ENCODE measurements at regions not wholly inside any gene's neighbourhood (a gene's known extent, or its start where the extent isn't known, plus 50 kb on each side); places are given as distances from the start of the nearest gene placed in this dataset.

- DNase-seq (peak; percentile 28), ATAC-seq (peak; percentile 39)
- H3K9me3 Mint-ChIP-seq, result peaks cover 5% of the 10 kb centered on the region
- no peaks in the 10 kb centered on the region for H3K36me3 Mint-ChIP-seq (ENCODE audit: low read depth)
- no peaks in the 10 kb centered on the region for H3K4me1 Mint-ChIP-seq (ENCODE audit: low read depth)
- ChIA-PET POLR2A (no interaction called here), CTCF (no interaction called here)
- no peak overlapping the region for H3K4me3 Mint-ChIP-seq
- H3K27ac Mint-ChIP-seq, result no peak overlapping the region
- intact Hi-C loops (cut with micrococcal nuclease), result no loop called here
- TF ChIP-seq CTCF (IDR thresholded peaks at IDR 0.05), result no peak
- peaks cover 15% of the 10 kb centered on the region for H3K27me3 Mint-ChIP-seq
Measured at GRCh38 chr2:88247531-88247930, 77.4 kb downstream of the THNSL2 start.

GRCh38 chr2:88245109-88245508 is 75.0 kb downstream of the THNSL2 start:
- Mint-ChIP-seq H3K9me3 (peaks cover 5% of the 10 kb centered on the region), H3K27ac (no peak overlapping the region), H3K4me3 (no peak overlapping the region), H3K36me3 (ENCODE audit: low read depth) (no peaks in the 10 kb centered on the region), H3K27me3 (peaks cover 10% of the 10 kb centered on the region), H3K4me1 (ENCODE audit: low read depth) (no peaks in the 10 kb centered on the region)
- ChIA-PET POLR2A (no interaction called here), CTCF (no interaction called here)
- intact Hi-C loops (cut with micrococcal nuclease), result no loop called here
- DNase-seq (no peak), ATAC-seq (no peak)
- no peak for TF ChIP-seq CTCF (IDR thresholded peaks at IDR 0.05)

- intact Hi-C loops (cut with micrococcal nuclease), result no loop called here
- peak; percentile 30 for DNase-seq
- Mint-ChIP-seq H3K4me3 (no peak overlapping the region), H3K9me3 (peaks cover 5% of the 10 kb centered on the region), H3K27ac (no peak overlapping the region), H3K36me3 (ENCODE audit: low read depth) (no peaks in the 10 kb centered on the region), H3K4me1 (ENCODE audit: low read depth) (no peaks in the 10 kb centered on the region), H3K27me3 (no peaks in the 10 kb centered on the region)
- ATAC-seq, result peak; percentile 55
- TF ChIP-seq CTCF (IDR thresholded peaks at IDR 0.05), result no peak
- CTCF ChIA-PET, result no interaction called here
- POLR2A ChIA-PET, result no interaction called here
Measured at GRCh38 chr2:88239781-88240180, 69.6 kb downstream of the THNSL2 start.

- no peaks in the 10 kb centered on the region for H3K9me3 Mint-ChIP-seq
- ATAC-seq (no peak), DNase-seq (no peak)
- intact Hi-C loops (cut with micrococcal nuclease), result no loop called here
- ChIA-PET CTCF (no interaction called here), POLR2A (no interaction called here)
- H3K4me1 Mint-ChIP-seq (ENCODE audit: low read depth), result no peaks in the 10 kb centered on the region
- H3K27ac Mint-ChIP-seq, result no peak overlapping the region
- no peaks in the 10 kb centered on the region for H3K36me3 Mint-ChIP-seq (ENCODE audit: low read depth)
- no peak for TF ChIP-seq CTCF (IDR thresholded peaks at IDR 0.05)
- H3K4me3 Mint-ChIP-seq, result no peak overlapping the region
- peaks cover 3% of the 10 kb centered on the region for H3K27me3 Mint-ChIP-seq
Measured at GRCh38 chr2:88236666-88237065, 66.5 kb downstream of the THNSL2 start.
